Sigmoid colon (tissue), 3 donors: ENCODE measurements at regions not wholly inside any gene's neighbourhood (a gene's known extent, or its start where the extent isn't known, plus 50 kb on each side); places are given as distances from the start of the nearest gene placed in this dataset.

Experiments
- POLR2A ChIP-seq, 2 donors: fragments of 450-650 bp; IDR thresholded peaks; one replicate each; pipeline ENCODE4 v1.6.1; 2016; ENCODE audit warnings: antibody characterized with exemption in 2 of 2, mild to moderate bottlenecking in 2 of 2, moderate library complexity in 2 of 2
- TF ChIP-seq, protein P1 (sequence below), 4 experiments: fragments of 450-650 bp in 3 of 4; fragments of 200-600 bp in 1 of 4; IDR thresholded peaks; one replicate each; pipeline ENCODE4 v1.5.1; 2016 to 2019; ENCODE audit warnings: antibody characterized with exemption in 4 of 4, mild to moderate bottlenecking in 3 of 4, moderate library complexity in 2 of 4

DNA sequence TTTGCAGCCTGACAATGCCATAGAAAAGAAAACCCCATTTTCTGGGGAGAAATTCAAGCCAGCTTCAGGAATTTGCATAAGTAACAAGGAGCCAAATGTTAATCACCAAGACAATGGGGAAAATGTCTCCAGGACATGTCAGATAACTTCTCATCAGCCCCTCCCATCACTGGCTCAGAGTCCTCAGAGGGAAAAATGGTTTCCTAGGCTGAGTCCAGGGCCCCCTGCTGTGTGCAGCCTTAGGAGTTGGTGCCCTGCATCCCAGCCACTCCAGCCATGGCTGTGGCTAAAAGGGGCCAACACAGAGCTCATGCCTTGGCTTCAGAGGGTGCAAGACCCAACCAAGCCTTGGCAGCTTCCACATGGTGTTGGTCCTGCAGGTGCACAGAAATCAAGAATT, 63.7 kb upstream of the FANCL start:
- TF ChIP-seq, protein P1, sequence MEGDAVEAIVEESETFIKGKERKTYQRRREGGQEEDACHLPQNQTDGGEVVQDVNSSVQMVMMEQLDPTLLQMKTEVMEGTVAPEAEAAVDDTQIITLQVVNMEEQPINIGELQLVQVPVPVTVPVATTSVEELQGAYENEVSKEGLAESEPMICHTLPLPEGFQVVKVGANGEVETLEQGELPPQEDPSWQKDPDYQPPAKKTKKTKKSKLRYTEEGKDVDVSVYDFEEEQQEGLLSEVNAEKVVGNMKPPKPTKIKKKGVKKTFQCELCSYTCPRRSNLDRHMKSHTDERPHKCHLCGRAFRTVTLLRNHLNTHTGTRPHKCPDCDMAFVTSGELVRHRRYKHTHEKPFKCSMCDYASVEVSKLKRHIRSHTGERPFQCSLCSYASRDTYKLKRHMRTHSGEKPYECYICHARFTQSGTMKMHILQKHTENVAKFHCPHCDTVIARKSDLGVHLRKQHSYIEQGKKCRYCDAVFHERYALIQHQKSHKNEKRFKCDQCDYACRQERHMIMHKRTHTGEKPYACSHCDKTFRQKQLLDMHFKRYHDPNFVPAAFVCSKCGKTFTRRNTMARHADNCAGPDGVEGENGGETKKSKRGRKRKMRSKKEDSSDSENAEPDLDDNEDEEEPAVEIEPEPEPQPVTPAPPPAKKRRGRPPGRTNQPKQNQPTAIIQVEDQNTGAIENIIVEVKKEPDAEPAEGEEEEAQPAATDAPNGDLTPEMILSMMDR (IDR thresholded peaks at IDR 0.05), result no peak
- TF ChIP-seq POLR2A (IDR thresholded peaks at IDR 0.05), result no peak
